DND-41 (cell line): ENCODE measurements at regions not wholly inside any gene's neighbourhood (a gene's known extent, or its start where the extent isn't known, plus 50 kb on each side); places are given as distances from the start of the nearest gene placed in this dataset.

Experiments used
- ATAC-seq: fragments of 200-7000 bp; cut with Tn5 transposase; 3 replicates; pipeline ENCODE4 v1.9.1; 2021; ENCODE audit warnings: low read depth; ENCODE audit not compliant: insufficient read depth
- DNase-seq: peaks from one replicate; pipeline ENCODE4 v3.0.0-alpha.2; 2020
- H2AFZ ChIP-seq: 2 replicates; pipeline ENCODE4 v1.6.0; 2012; ENCODE audit warnings: low read depth, low read length
- H3K27ac ChIP-seq: 2 replicates; pipeline ENCODE4 v1.5.1; 2012; ENCODE audit warnings: low read length, inconsistent platforms
- H3K27me3 ChIP-seq: fragments of 200-600 bp; sonication (generic); 2 replicates; pipeline ENCODE4 v1.6.0; 2012; ENCODE audit warnings: low read length, mild to moderate bottlenecking, inconsistent platforms; ENCODE audit not compliant: insufficient read depth, poor library complexity
- H3K36me3 ChIP-seq: 2 replicates; pipeline ENCODE4 v1.5.1; 2012; ENCODE audit warnings: low read length, inconsistent platforms; ENCODE audit not compliant: insufficient read depth
- H3K4me1 ChIP-seq: 2 replicates; pipeline ENCODE4 v1.5.1; 2012; ENCODE audit warnings: mild to moderate bottlenecking, low read length; ENCODE audit not compliant: insufficient read depth
- H3K4me2 ChIP-seq: 2 replicates; pipeline ENCODE4 v1.6.0; 2012; ENCODE audit warnings: mild to moderate bottlenecking, moderate library complexity, low read length, inconsistent platforms; ENCODE audit not compliant: insufficient read depth
- H3K4me3 ChIP-seq, 2 experiments: fragments of 200-600 bp in 1 of 2; shearing (Covaris generic) in 1 of 2; 2 replicates each; pipeline ENCODE4 v1.5.1; 2012 to 2016; ENCODE audit warnings: inconsistent platforms in 2 of 2, low read length in 2 of 2, mild to moderate bottlenecking in 2 of 2, low read depth in 1 of 2, moderate library complexity in 1 of 2
- H3K79me2 ChIP-seq: 2 replicates; pipeline ENCODE4 v1.6.0; 2012; ENCODE audit warnings: low read length, inconsistent platforms; ENCODE audit not compliant: insufficient read depth
- H3K9ac ChIP-seq: 2 replicates; pipeline ENCODE4 v1.6.0; 2012; ENCODE audit warnings: low read depth, mild to moderate bottlenecking, inconsistent platforms, low read length, moderate library complexity
- H3K9me3 ChIP-seq: 2 replicates; pipeline ENCODE4 v1.5.1; 2012; ENCODE audit warnings: low read length, moderate library complexity, mild to moderate bottlenecking, inconsistent platforms; ENCODE audit not compliant: insufficient read depth, severe bottlenecking
- H4K20me1 ChIP-seq: 2 replicates; pipeline ENCODE4 v1.6.0; 2012; ENCODE audit warnings: low read length; ENCODE audit not compliant: insufficient read depth
- CTCF ChIP-seq: IDR thresholded peaks from 2 replicates; pipeline ENCODE4 v1.5.1; 2012; ENCODE audit warnings: borderline replicate concordance, low read length, moderate library complexity, mild to moderate bottlenecking; ENCODE audit not compliant: poor library complexity, severe bottlenecking; ENCODE audit errors: extremely low read depth
- EZH2 ChIP-seq: IDR thresholded peaks from 3 replicates; pipeline ENCODE4 v1.6.1; 2012; ENCODE audit warnings: borderline replicate concordance, low read depth, mild to moderate bottlenecking, moderate library complexity, low read length, inconsistent platforms; ENCODE audit not compliant: severe bottlenecking

DNA sequence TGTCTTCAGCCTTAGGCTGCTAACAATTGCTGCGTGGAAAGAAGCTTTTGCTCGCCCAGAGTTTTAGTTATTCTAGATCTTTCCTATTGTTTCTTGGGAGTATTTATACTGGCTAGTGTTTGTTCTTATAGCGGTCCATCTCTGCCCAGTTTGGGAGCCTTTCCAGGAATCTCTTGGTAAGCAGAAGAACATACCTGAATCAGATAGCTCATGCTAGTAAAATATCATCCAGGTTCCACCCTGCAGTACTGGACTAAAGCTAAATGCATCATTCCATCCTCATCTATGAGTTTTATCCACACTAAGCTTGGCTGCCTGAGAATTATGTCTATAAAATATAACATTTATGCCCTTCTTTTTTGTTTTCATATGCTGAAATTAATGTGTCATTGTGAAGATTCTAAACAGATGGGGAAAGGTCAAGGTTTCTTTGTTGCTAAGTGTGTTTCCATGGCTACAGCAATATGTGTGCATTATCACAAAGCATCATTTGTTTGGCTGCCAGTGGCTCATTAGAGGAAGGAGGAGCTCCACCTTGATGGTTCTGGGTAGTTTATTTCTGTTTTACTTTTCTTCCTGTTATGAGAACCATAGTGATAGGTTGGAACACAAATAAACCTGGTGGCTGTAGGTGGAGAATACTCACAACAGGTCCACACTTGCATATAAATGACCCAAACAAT, 182.8 kb downstream of the PIK3C3 start:
- no peaks in the 10 kb centered on the region for H4K20me1 ChIP-seq
- no peak for ATAC-seq

DNA sequence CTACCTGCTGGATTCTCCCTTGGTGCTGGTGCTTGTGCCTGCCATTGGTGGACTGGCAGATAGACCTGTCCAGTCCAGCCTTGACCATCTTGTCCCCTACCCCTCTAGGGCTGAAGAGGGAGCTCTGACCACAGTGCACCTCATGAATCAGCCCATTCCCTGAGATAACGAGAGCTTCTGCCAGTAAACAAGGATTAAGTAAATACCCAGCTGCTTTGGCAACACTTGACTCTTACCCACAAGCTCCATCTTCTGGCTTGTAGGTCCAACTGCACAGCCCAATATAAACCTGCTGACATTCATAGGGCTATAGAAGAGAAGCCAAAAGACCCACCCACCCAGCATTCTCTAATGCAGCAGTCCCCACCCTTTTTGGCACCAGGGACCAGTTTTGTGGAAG, 186.4 kb downstream of the PIK3C3 start:
- Histone ChIP-seq H3K9me3 (peaks cover 16% of the 10 kb centered on the region), H3K36me3 (no peaks in the 10 kb centered on the region), H3K4me3 (no peak overlapping the region), H3K27me3 (no peaks in the 10 kb centered on the region), H4K20me1 (no peaks in the 10 kb centered on the region), H3K4me1 (no peaks in the 10 kb centered on the region), H3K27ac (no peak overlapping the region), H3K4me2 (no peak overlapping the region), H3K79me2 (no peaks in the 10 kb centered on the region), H3K9ac (no peak overlapping the region), H2AFZ (no peak overlapping the region)
- no peak for ATAC-seq
- no peak for DNase-seq
- TF ChIP-seq CTCF = peak; percentile 8
- no peak for TF ChIP-seq EZH2

More for the DNA sequence above, 182.8 kb downstream of the PIK3C3 start:
- Histone ChIP-seq H2AFZ (no peak overlapping the region), H3K4me3 (no peak overlapping the region), H3K9ac (no peak overlapping the region), H3K4me2 (no peak overlapping the region), H3K79me2 (no peaks in the 10 kb centered on the region), H3K36me3 (no peaks in the 10 kb centered on the region), H3K27me3 (no peaks in the 10 kb centered on the region), H3K27ac (no peak overlapping the region), H3K4me1 (no peaks in the 10 kb centered on the region), H3K9me3 (peaks cover 16% of the 10 kb centered on the region)
- TF ChIP-seq EZH2 = no peak
- no peak for TF ChIP-seq CTCF
- DNase-seq = no peak

- Histone ChIP-seq H3K4me2 (no peak overlapping the region), H3K4me1 (no peaks in the 10 kb centered on the region), H3K9ac (no peak overlapping the region), H3K36me3 (no peaks in the 10 kb centered on the region), H3K27me3 (no peaks in the 10 kb centered on the region), H4K20me1 (no peaks in the 10 kb centered on the region), H3K79me2 (no peaks in the 10 kb centered on the region), H2AFZ (no peak overlapping the region), H3K4me3 (no peak overlapping the region), H3K27ac (no peak overlapping the region), H3K9me3 (no peaks in the 10 kb centered on the region)
- ATAC-seq (no peak), DNase-seq (no peak)
- TF ChIP-seq CTCF (no peak), EZH2 (no peak)
Observed at GRCh38 chr18:42155024-42155423, 200.0 kb downstream of the PIK3C3 start.

GRCh38 chr18:42156281-42156680, 201.2 kb downstream of the PIK3C3 start:
- H3K4me1 ChIP-seq = no peaks in the 10 kb centered on the region
- no peak overlapping the region for H3K9ac ChIP-seq
- no peak overlapping the region for H3K4me3 ChIP-seq
- no peak for TF ChIP-seq EZH2
- TF ChIP-seq CTCF = no peak
- H2AFZ ChIP-seq = no peak overlapping the region
- no peaks in the 10 kb centered on the region for H3K9me3 ChIP-seq
- ATAC-seq (no peak), DNase-seq (no peak)
- H3K79me2 ChIP-seq = no peaks in the 10 kb centered on the region
- H3K27me3 ChIP-seq = no peaks in the 10 kb centered on the region
- H3K4me2 ChIP-seq = no peak overlapping the region
- H3K36me3 ChIP-seq = no peaks in the 10 kb centered on the region
- H3K27ac ChIP-seq = no peak overlapping the region
- no peaks in the 10 kb centered on the region for H4K20me1 ChIP-seq
